Prostate gland (tissue), 2 donors: ENCODE measurements at regions not wholly inside any gene's neighbourhood (a gene's known extent, or its start where the extent isn't known, plus 50 kb on each side); places are given as distances from the start of the nearest gene placed in this dataset.
"Not testable (repeated sequence)": the region's sequence is repeated elsewhere in the genome, so short reads cannot be mapped to it uniquely, and the experiment has no call there.

ENCODE experiments used
- CTCF ChIP-seq, 4 experiments: fragments of 200-600 bp in 2 of 4; fragments of 450-650 bp in 2 of 4; sonication (generic) in 2 of 4; IDR thresholded peaks; 1 replicate in 3 of 4; 2 replicates in 1 of 4; pipeline ENCODE4 v1.5.1; 2016 to 2019; ENCODE audit warnings: antibody characterized with exemption in 4 of 4, mild to moderate bottlenecking in 2 of 4, moderate library complexity in 2 of 4
- POLR2A ChIP-seq: fragments of 450-650 bp; IDR thresholded peaks from one replicate; pipeline ENCODE4 v1.6.1; 2016; ENCODE audit warnings: antibody characterized with exemption, mild to moderate bottlenecking

DNA sequence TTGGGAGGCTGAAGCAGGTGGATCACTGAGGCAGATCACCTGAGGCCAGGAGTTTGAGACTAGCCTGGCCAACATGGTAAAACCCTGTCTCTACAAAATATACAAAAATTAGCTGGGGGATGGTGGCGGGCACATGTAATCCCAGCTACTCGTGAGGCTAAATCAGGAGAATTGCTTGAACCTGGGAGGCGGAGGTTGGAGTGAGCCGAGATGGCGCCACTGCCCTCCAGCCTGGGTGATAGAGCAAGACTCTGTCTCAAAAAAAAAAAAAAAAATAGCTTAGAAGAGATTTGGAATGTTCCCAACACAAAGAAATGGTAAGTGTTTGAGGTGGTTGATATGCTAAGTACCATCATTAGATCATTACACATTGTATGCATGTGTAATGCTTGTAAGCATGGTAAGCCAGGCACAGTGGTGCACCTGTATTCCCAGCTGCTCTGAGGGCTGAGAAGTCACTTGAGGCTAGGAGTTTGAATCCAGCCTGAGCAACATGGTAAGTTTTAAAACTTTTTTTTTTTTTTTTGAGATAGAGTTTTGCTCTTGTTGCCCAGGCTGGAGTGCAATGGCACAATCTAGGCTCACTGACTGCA, 77.8 kb upstream of the CAB39 start:
- TF ChIP-seq POLR2A; CTCF (IDR thresholded peaks at IDR 0.05): not testable (repeated sequence)
